GM11168 (cell line): ENCODE measurements at regions not wholly inside any gene's neighbourhood (a gene's known extent, or its start where the extent isn't known, plus 50 kb on each side); places are given as distances from the start of the nearest gene placed in this dataset.

Experiments used
- in situ Hi-C: fragments of 300-500 bp; cut with MboI; formaldehyde crosslinking; loops from one replicate; pipeline ENCODE4 v1.12.0; 2022; ENCODE audit warnings: low sequenced_read_pairs; ENCODE audit not compliant: unreplicated experiment

GRCh38 chr2:158904627-158905177 lies 63.7 kb upstream of the TANC1 start:
- in situ Hi-C loops = no loop called here

- in situ Hi-C loops = no loop called here
These were observed 63.1 kb upstream of the TANC1 start for GRCh38 chr2:158905341-158905740.

GRCh38 chr2:158905784-158906183 lies 62.7 kb upstream of the TANC1 start:
- in situ Hi-C loops = no loop called here

GRCh38 chr2:158907926-158908456 lies 60.4 kb upstream of the TANC1 start:
- in situ Hi-C loops = no loop called here

GRCh38 chr2:158912112-158912511 lies 56.3 kb upstream of the TANC1 start:
- in situ Hi-C loops = loop anchor here (5.0 kb wide), 1 partner anchor 210 kb away; no protein-coding TSS in a partner anchor

- in situ Hi-C loops = loop anchor here (5.0 kb wide), 1 partner anchor 210 kb away; no protein-coding TSS in a partner anchor
These were observed 55.7 kb upstream of the TANC1 start for GRCh38 chr2:158912765-158913164.

GRCh38 chr2:158914066-158914465 lies 54.4 kb upstream of the TANC1 start:
- in situ Hi-C loops = loop anchor here (5.0 kb wide), 1 partner anchor 208 kb away; no protein-coding TSS in a partner anchor

- in situ Hi-C loops = loop anchor here (5.0 kb wide), 1 partner anchor 208 kb away; no protein-coding TSS in a partner anchor
These were observed 53.7 kb upstream of the TANC1 start for GRCh38 chr2:158914731-158915130.

- in situ Hi-C loops = no loop called here
These were observed 51.3 kb upstream of the TANC1 start for GRCh38 chr2:158917121-158917520.

GRCh38 chr2:158918452-158918851 lies 50.0 kb upstream of the TANC1 start:
- in situ Hi-C loops = no loop called here
